Heart right ventricle (tissue), 16 donors: ENCODE measurements at regions not wholly inside any gene's neighbourhood (a gene's known extent, or its start where the extent isn't known, plus 50 kb on each side); places are given as distances from the start of the nearest gene placed in this dataset.
"Not testable (repeated sequence)": the region's sequence is repeated elsewhere in the genome, so short reads cannot be mapped to it uniquely, and the experiment has no call there.

Source experiments
- ATAC-seq, 8 donors: fragments of 200-7000 bp; cut with Tn5 transposase; one replicate each; pipeline ENCODE4 v1.9.1; 2020; ENCODE audit warnings: mild to moderate bottlenecking in 8 of 8, moderate library complexity in 8 of 8, moderate number of reproducible peaks in 1 of 8
- DNase-seq, 2 donors: peaks; one replicate each; pipeline ENCODE4 v3.0.0-alpha.2; 2020
- H3K27ac ChIP-seq, 10 donors: fragments of 200-600 bp; sonication (generic) in 2 of 10; one replicate each; pipeline versions ENCODE4 v1.5.0 to v1.8.0; 2020 to 2022; ENCODE audit warnings: mild to moderate bottlenecking in 3 of 10
- H3K27me3 ChIP-seq, 7 donors: fragments of 200-600 bp; one replicate each; pipeline ENCODE4 v1.8.0; 2021 to 2022; ENCODE audit warnings: mild to moderate bottlenecking in 2 of 7
- H3K36me3 ChIP-seq, 9 donors: fragments of 200-600 bp; sonication (generic) in 1 of 9; one replicate each; pipeline versions ENCODE4 v1.5.0 to v1.8.0; 2020 to 2022; ENCODE audit warnings: mild to moderate bottlenecking in 2 of 9
- H3K4me1 ChIP-seq, 9 donors: fragments of 200-600 bp; sonication (generic) in 1 of 9; one replicate each; pipeline versions ENCODE4 v1.5.0 to v1.8.0; 2020 to 2022; ENCODE audit warnings: mild to moderate bottlenecking in 4 of 9
- H3K4me3 ChIP-seq, 10 donors: fragments of 200-600 bp; sonication (generic) in 2 of 10; one replicate each; pipeline versions ENCODE4 v1.5.0 to v1.8.0; 2020 to 2022; ENCODE audit warnings: mild to moderate bottlenecking in 7 of 10, moderate library complexity in 2 of 10
- H3K9me3 ChIP-seq, 11 donors: fragments of 200-600 bp in 10 of 11; sonication (generic) in 2 of 11; one replicate each; pipeline versions ENCODE4 v1.5.0 to v1.8.0; 2013 to 2022; ENCODE audit warnings: mild to moderate bottlenecking in 2 of 11, control low read depth in 1 of 11, moderate library complexity in 1 of 11
- CTCF ChIP-seq, 9 donors: fragments of 200-600 bp; sonication (generic) in 2 of 9; IDR thresholded peaks; one replicate each; pipeline versions ENCODE4 v1.5.0 to v1.8.0; 2021 to 2022; ENCODE audit warnings: antibody characterized with exemption in 9 of 9, mild to moderate bottlenecking in 5 of 9, moderate library complexity in 1 of 9
- WGBS, 2 donors: extraction: QIAGEN DNeasy Blood & Tissue Kit; methylation state at CpG; one replicate each; pipeline ENCODE4 v1.1.7; 2013; ENCODE audit warnings: inconsistent platforms in 1 of 2; 5-methylcytosine and 5-hydroxymethylcytosine counted together
- intact Hi-C, 10 donors: fragments of 100-400 bp; cut with DNase I; formaldehyde crosslinking; loops; one replicate each; pipeline versions ENCODE4 v1.11.1 to v1.14.2; 2022
- donor health status: Arrhythmogenic right ventricular cardiomyopathy.
- donor health status: ischemic (EF 13 %, LVEDD 7.1; RV severe dilation, severe dysfunction).
- donor health status: healthy with polysubstance abuse.
- donor health status: DM: no; HTN: yes; CAD: no.
- donor health status: DM: no; HTN: no; CAD: no.
- donor health status: ischemic (EF 25% LVEDD 6.9; RV normal size, moderate dysfunction).
- donor health status: ischemic (EF 25% LVEDD 5.7; RV mildly dilated, moderate dysfunction).
- donor health status: healthy.
- donor health status: DM: yes; HTN: yes; CAD: no.
- donor health status: Ischemic cardiomyopathy.
- donor health status: ischemic (EF 35%, LVEDD 5.7; RV mildly dilated, moderate dysfunction).
- donor health status: nonischemic (EF 11% LVEDD 7.7; RV severe dilation, severe dysfunction).
- donor health status: DM: yes; HTN: yes; CAD: no.
- donor health status: PGD.
- donor health status: ischemic (EF 29% LVEDD 5.4; RV normal size, mild dysfunction).
- donor health status: nonischemic (EF 23%, LVEDD 6.1; RV moderate dilation, normal function).

- intact Hi-C loops, result loop anchor here in 1 of 10 donors (1.0 kb wide), 1 partner anchor 18 kb away; no protein-coding TSS in a partner anchor
- peaks cover 0 to 55% (median 16%) of the 10 kb centered on the region in 11 donors for H3K9me3 ChIP-seq
Measured at GRCh38 chr1:88593358-88593757, 90.7 kb upstream of the PKN2 start.

GRCh38 chr1:88595355-88596002 lies 88.6 kb upstream of the PKN2 start:
- Histone ChIP-seq H3K9me3 (peaks cover 0 to 57% (median 16%) of the 10 kb centered on the region in 11 donors), H3K4me3 (no peak overlapping the region), H3K4me1 (no peaks in the 10 kb centered on the region), H3K27me3 (no peaks in the 10 kb centered on the region), H3K36me3 (no peaks in the 10 kb centered on the region), H3K27ac (no peak overlapping the region)
- WGBS, 2 donors, result 55 to 56% methylated on average over 4 of the region's 4 CpGs
- intact Hi-C loops, result no loop called here
- DNase-seq (no peak), ATAC-seq (no peak)
- TF ChIP-seq CTCF (IDR thresholded peaks at IDR 0.05), result peak in 6 of 9 donors; percentile 12 to 45 (median 14)

More at GRCh38 chr1:88593358-88593757, 90.7 kb upstream of the PKN2 start:
- Histone ChIP-seq H3K36me3 (no peaks in the 10 kb centered on the region), H3K4me3 (no peak overlapping the region), H3K27me3 (no peaks in the 10 kb centered on the region), H3K4me1 (no peaks in the 10 kb centered on the region), H3K27ac (no peak overlapping the region)
- no peak for TF ChIP-seq CTCF (IDR thresholded peaks at IDR 0.05)
- ATAC-seq (no peak), DNase-seq (no peak)

- intact Hi-C loops, H3K27ac ChIP-seq, H3K36me3 ChIP-seq, ATAC-seq, H3K27me3 ChIP-seq, H3K4me1 ChIP-seq, DNase-seq, H3K4me3 ChIP-seq: not testable (repeated sequence)
- WGBS, 2 donors, result 50 to 61% methylated on average over 1 of the region's 1 CpG
- peaks cover 0 to 36% (median 12%) of the 10 kb centered on the region in 11 donors for H3K9me3 ChIP-seq
Measured at GRCh38 chr1:88597973-88598372, 86.1 kb upstream of the PKN2 start.

- H3K9me3 ChIP-seq, result no peaks in the 10 kb centered on the region
- peak in 8 of 9 donors; percentile 7 to 58 (median 38) for TF ChIP-seq CTCF (IDR thresholded peaks at IDR 0.05)
- no peak overlapping the region for H3K4me3 ChIP-seq
- DNase-seq, result no peak
- ATAC-seq, result no peak
- 60 to 63% methylated on average over 11 of the region's 11 CpGs for WGBS, 2 donors
- H3K27me3 ChIP-seq, result no peaks in the 10 kb centered on the region
- intact Hi-C loops, result no loop called here
- H3K27ac ChIP-seq, result no peak overlapping the region
- no peaks in the 10 kb centered on the region for H3K36me3 ChIP-seq
- H3K4me1 ChIP-seq, result no peaks in the 10 kb centered on the region
Measured at GRCh38 chr1:88608139-88608943, 75.7 kb upstream of the PKN2 start.

- no peak overlapping the region for H3K4me3 ChIP-seq
- H3K27ac ChIP-seq, result no peak overlapping the region
- H3K9me3 ChIP-seq, result no peaks in the 10 kb centered on the region
- DNase-seq (no peak), ATAC-seq (peak in 1 of 8 donors; percentile 53)
- no peak for TF ChIP-seq CTCF (IDR thresholded peaks at IDR 0.05)
- no peaks in the 10 kb centered on the region for H3K36me3 ChIP-seq
- intact Hi-C loops, result no loop called here
- no peaks in the 10 kb centered on the region for H3K27me3 ChIP-seq
- H3K4me1 ChIP-seq, result no peaks in the 10 kb centered on the region
Measured at GRCh38 chr1:88609051-88609450, 75.0 kb upstream of the PKN2 start.
